Neural cell (in vitro differentiated cells): ENCODE measurements at regions not wholly inside any gene's neighbourhood (a gene's known extent, or its start where the extent isn't known, plus 50 kb on each side); places are given as distances from the start of the nearest gene placed in this dataset.

Source experiments
- H2AFZ ChIP-seq: fragments of 200-600, 300-800 bp; sonication (generic), shearing (Covaris generic); 2 replicates; pipeline ENCODE4 v1.6.0; 2014; ENCODE audit warnings: low read depth, mild to moderate bottlenecking, antibody characterized with exemption, low read length, moderate library complexity
- H3F3A ChIP-seq: fragments of 200-600 bp; shearing (Covaris generic); 2 replicates; pipeline ENCODE4 v1.6.1; 2016; ENCODE audit warnings: mild to moderate bottlenecking, moderate library complexity, mixed read lengths, antibody characterized with exemption, low read length; ENCODE audit not compliant: insufficient read depth, poor library complexity, severe bottlenecking
- H3K27ac ChIP-seq: fragments of 200-600, 300-800 bp; sonication (generic), shearing (Covaris generic); 2 replicates; pipeline ENCODE4 v1.5.1; 2014; ENCODE audit warnings: mild to moderate bottlenecking, low read length, moderate library complexity
- H3K27me3 ChIP-seq: fragments of 300-800, 200-600 bp; sonication (generic), shearing (Covaris generic); 2 replicates; pipeline ENCODE4 v1.6.0; 2014; ENCODE audit warnings: mild to moderate bottlenecking, low read depth, low read length, moderate library complexity; ENCODE audit not compliant: insufficient read depth
- H3K36me3 ChIP-seq: fragments of 300-800, 200-600 bp; sonication (generic), shearing (Covaris generic); 2 replicates; pipeline ENCODE4 v1.5.1; 2014; ENCODE audit warnings: mild to moderate bottlenecking, antibody characterized with exemption, low read length, moderate library complexity; ENCODE audit not compliant: insufficient read depth
- H3K4me2 ChIP-seq: fragments of 300-800, 200-600 bp; sonication (generic), shearing (Covaris generic); 2 replicates; pipeline ENCODE4 v1.6.0; 2014; ENCODE audit warnings: mild to moderate bottlenecking, low read length
- H3K4me3 ChIP-seq: fragments of 300-800, 200-600 bp; sonication (generic), shearing (Covaris generic); 2 replicates; pipeline ENCODE4 v1.5.1; 2014; ENCODE audit warnings: mild to moderate bottlenecking, low read length, moderate library complexity
- H3K79me2 ChIP-seq: fragments of 200-600 bp; shearing (Covaris generic); replicated peaks from 2 replicates; pipeline ENCODE4 v1.6.0; 2014; ENCODE audit warnings: mild to moderate bottlenecking, low read length, moderate library complexity; ENCODE audit not compliant: insufficient read depth
- H3K9ac ChIP-seq: fragments of 300-800, 200-600 bp; sonication (generic), shearing (Covaris generic); 2 replicates; pipeline ENCODE4 v1.6.1; 2016; ENCODE audit warnings: mild to moderate bottlenecking, low read length, mixed read lengths
- H3K9me2 ChIP-seq: fragments of 200-600 bp; shearing (Covaris generic); 2 replicates; pipeline ENCODE4 v1.6.1; 2016; ENCODE audit warnings: mild to moderate bottlenecking, low read length, mixed read lengths; ENCODE audit not compliant: insufficient read depth
- H3K9me3 ChIP-seq: fragments of 200-600, 300-800 bp; sonication (generic), shearing (Covaris generic); 2 replicates; pipeline ENCODE4 v1.6.1; 2016; ENCODE audit warnings: mild to moderate bottlenecking, mixed run types, low read length, moderate library complexity, mixed read lengths
- H4K20me1 ChIP-seq: fragments of 200-600 bp; shearing (Covaris generic); 2 replicates; pipeline ENCODE4 v1.6.1; 2016; ENCODE audit warnings: mild to moderate bottlenecking, mixed run types; ENCODE audit not compliant: insufficient read depth
- EP300 ChIP-seq: fragments of 450-650 bp; conservative IDR thresholded peaks from 2 replicates; pipeline ENCODE4 v1.6.1; 2014; ENCODE audit warnings: antibody characterized with exemption, mild to moderate bottlenecking, moderate library complexity; ENCODE audit not compliant: poor library complexity, severe bottlenecking
- EZH2 ChIP-seq: fragments of 200-600, 300-800 bp; shearing (Covaris generic), sonication (generic); IDR thresholded peaks from 2 replicates; pipeline ENCODE4 v1.6.1; 2014; ENCODE audit warnings: antibody characterized with exemption, low read length, borderline replicate concordance, mild to moderate bottlenecking; ENCODE audit not compliant: insufficient read depth, poor library complexity, severe bottlenecking
- MXI1 ChIP-seq: fragments of 450-650 bp; conservative IDR thresholded peaks from 2 replicates; pipeline ENCODE4 v1.6.1; 2014; ENCODE audit warnings: antibody characterized with exemption, mild to moderate bottlenecking; ENCODE audit not compliant: poor library complexity, severe bottlenecking
- POLR2AphosphoS5 ChIP-seq: IDR thresholded peaks from 2 replicates; pipeline ENCODE4 v1.6.1; 2012
- RAD21 ChIP-seq: fragments of 450-650 bp; conservative IDR thresholded peaks from 2 replicates; pipeline ENCODE4 v1.6.1; 2014; ENCODE audit warnings: antibody characterized with exemption, mild to moderate bottlenecking, moderate library complexity
- SMC3 ChIP-seq: fragments of 450-650 bp; conservative IDR thresholded peaks from 2 replicates; pipeline ENCODE4 v1.6.1; 2014; ENCODE audit warnings: antibody characterized with exemption, mild to moderate bottlenecking, moderate library complexity; ENCODE audit not compliant: poor library complexity
- TAF1 ChIP-seq: IDR thresholded peaks from 2 replicates; pipeline ENCODE4 v1.6.1; 2012; ENCODE audit warnings: low read depth
- TF ChIP-seq, protein P1 (sequence below): fragments of 450-650 bp; IDR thresholded peaks from 2 replicates; pipeline ENCODE4 v1.5.1; 2014; ENCODE audit warnings: antibody characterized with exemption, mild to moderate bottlenecking, moderate library complexity; ENCODE audit not compliant: poor library complexity, severe bottlenecking
- TF ChIP-seq, protein P2 (sequence below): IDR thresholded peaks from 2 replicates; pipeline ENCODE4 v1.6.1; 2012; ENCODE audit warnings: borderline replicate concordance

GRCh38 chr17:72297326-72298115 lies 176.7 kb downstream of the SOX9 start:
- Histone ChIP-seq H3K79me2 (no peaks in the 10 kb centered on the region), H4K20me1 (no peaks in the 10 kb centered on the region), H3K36me3 (no peaks in the 10 kb centered on the region), H3K9ac (no peak overlapping the region), H2AFZ (no peak overlapping the region), H3K4me2 (no peak overlapping the region), H3K27me3 (no peaks in the 10 kb centered on the region), H3K9me3 (no peaks in the 10 kb centered on the region), H3K27ac (no peak overlapping the region), H3K4me3 (no peak overlapping the region), H3K9me2 (no peaks in the 10 kb centered on the region), H3F3A (no peaks in the 10 kb centered on the region)
- TF ChIP-seq, protein P1, sequence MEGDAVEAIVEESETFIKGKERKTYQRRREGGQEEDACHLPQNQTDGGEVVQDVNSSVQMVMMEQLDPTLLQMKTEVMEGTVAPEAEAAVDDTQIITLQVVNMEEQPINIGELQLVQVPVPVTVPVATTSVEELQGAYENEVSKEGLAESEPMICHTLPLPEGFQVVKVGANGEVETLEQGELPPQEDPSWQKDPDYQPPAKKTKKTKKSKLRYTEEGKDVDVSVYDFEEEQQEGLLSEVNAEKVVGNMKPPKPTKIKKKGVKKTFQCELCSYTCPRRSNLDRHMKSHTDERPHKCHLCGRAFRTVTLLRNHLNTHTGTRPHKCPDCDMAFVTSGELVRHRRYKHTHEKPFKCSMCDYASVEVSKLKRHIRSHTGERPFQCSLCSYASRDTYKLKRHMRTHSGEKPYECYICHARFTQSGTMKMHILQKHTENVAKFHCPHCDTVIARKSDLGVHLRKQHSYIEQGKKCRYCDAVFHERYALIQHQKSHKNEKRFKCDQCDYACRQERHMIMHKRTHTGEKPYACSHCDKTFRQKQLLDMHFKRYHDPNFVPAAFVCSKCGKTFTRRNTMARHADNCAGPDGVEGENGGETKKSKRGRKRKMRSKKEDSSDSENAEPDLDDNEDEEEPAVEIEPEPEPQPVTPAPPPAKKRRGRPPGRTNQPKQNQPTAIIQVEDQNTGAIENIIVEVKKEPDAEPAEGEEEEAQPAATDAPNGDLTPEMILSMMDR = no peak
- TF ChIP-seq MXI1 = no peak
- no peak for TF ChIP-seq SMC3
- TF ChIP-seq EP300 = no peak
- no peak for TF ChIP-seq EZH2

- Histone ChIP-seq H3K4me3 (no peak overlapping the region), H3K36me3 (no peaks in the 10 kb centered on the region), H3K4me2 (no peak overlapping the region), H3F3A (no peaks in the 10 kb centered on the region), H4K20me1 (no peaks in the 10 kb centered on the region), H3K9ac (no peak overlapping the region), H3K9me2 (no peaks in the 10 kb centered on the region), H3K27me3 (no peaks in the 10 kb centered on the region), H3K27ac (no peak overlapping the region), H2AFZ (no peak overlapping the region), H3K79me2 (no peaks in the 10 kb centered on the region), H3K9me3 (no peaks in the 10 kb centered on the region)
- no peak for TF ChIP-seq RAD21
- no peak for TF ChIP-seq POLR2AphosphoS5
Observed at GRCh38 chr17:72299100-72299499, 178.3 kb downstream of the SOX9 start.

DNA sequence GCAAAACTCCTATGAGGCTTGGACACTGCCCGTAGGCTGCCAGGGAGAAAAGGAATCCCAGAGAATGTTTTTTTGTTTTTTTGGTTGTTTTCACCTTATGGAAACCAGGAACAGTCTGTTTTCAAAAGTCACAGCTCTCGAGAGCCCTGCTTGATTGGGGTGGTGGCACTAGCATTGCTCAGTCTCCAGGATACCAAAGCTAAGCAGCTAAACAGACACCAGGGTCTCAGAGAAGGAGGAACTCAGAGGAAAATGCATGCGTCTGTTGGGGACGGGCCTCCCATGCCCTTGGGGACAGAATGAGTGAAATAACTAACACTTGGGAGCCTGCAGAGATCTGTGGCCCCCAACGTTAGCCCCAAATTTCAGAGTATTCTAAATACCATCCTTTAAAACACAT lies 178.8 kb downstream of the SOX9 start:
- no peak overlapping the region for H2AFZ ChIP-seq
- H3K9me3 ChIP-seq = no peaks in the 10 kb centered on the region
- no peaks in the 10 kb centered on the region for H4K20me1 ChIP-seq
- no peaks in the 10 kb centered on the region for H3K36me3 ChIP-seq
- no peaks in the 10 kb centered on the region for H3K79me2 ChIP-seq
- no peak overlapping the region for H3K4me3 ChIP-seq
- no peak overlapping the region for H3K27ac ChIP-seq
- H3K9ac ChIP-seq = no peak overlapping the region
- H3K27me3 ChIP-seq = no peaks in the 10 kb centered on the region
- no peak overlapping the region for H3K4me2 ChIP-seq
- no peaks in the 10 kb centered on the region for H3F3A ChIP-seq
- H3K9me2 ChIP-seq = no peaks in the 10 kb centered on the region
- no peak for TF ChIP-seq EZH2
- TF ChIP-seq RAD21 = no peak
- TF ChIP-seq, protein P1 = no peak
- TF ChIP-seq SMC3 = no peak
- TF ChIP-seq EP300 = no peak
- TF ChIP-seq, protein P2, sequence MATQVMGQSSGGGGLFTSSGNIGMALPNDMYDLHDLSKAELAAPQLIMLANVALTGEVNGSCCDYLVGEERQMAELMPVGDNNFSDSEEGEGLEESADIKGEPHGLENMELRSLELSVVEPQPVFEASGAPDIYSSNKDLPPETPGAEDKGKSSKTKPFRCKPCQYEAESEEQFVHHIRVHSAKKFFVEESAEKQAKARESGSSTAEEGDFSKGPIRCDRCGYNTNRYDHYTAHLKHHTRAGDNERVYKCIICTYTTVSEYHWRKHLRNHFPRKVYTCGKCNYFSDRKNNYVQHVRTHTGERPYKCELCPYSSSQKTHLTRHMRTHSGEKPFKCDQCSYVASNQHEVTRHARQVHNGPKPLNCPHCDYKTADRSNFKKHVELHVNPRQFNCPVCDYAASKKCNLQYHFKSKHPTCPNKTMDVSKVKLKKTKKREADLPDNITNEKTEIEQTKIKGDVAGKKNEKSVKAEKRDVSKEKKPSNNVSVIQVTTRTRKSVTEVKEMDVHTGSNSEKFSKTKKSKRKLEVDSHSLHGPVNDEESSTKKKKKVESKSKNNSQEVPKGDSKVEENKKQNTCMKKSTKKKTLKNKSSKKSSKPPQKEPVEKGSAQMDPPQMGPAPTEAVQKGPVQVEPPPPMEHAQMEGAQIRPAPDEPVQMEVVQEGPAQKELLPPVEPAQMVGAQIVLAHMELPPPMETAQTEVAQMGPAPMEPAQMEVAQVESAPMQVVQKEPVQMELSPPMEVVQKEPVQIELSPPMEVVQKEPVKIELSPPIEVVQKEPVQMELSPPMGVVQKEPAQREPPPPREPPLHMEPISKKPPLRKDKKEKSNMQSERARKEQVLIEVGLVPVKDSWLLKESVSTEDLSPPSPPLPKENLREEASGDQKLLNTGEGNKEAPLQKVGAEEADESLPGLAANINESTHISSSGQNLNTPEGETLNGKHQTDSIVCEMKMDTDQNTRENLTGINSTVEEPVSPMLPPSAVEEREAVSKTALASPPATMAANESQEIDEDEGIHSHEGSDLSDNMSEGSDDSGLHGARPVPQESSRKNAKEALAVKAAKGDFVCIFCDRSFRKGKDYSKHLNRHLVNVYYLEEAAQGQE = no peak
- TF ChIP-seq MXI1 = no peak
- TF ChIP-seq POLR2AphosphoS5 = no peak
- TF ChIP-seq TAF1 = no peak
